CD4-positive, alpha-beta T cell treated with Interferon alpha-2 for 1 hour (primary cell): ENCODE measurements at regions not wholly inside any gene's neighbourhood (a gene's known extent, or its start where the extent isn't known, plus 50 kb on each side); places are given as distances from the start of the nearest gene placed in this dataset.
"Not testable (repeated sequence)": the region's sequence is repeated elsewhere in the genome, so short reads cannot be mapped to it uniquely, and the experiment has no call there.

Experiments
- DNase-seq, 2 donors: peaks; one replicate each; pipeline ENCODE4 v3.0.0-alpha.2; 2020 to 2022

DNA sequence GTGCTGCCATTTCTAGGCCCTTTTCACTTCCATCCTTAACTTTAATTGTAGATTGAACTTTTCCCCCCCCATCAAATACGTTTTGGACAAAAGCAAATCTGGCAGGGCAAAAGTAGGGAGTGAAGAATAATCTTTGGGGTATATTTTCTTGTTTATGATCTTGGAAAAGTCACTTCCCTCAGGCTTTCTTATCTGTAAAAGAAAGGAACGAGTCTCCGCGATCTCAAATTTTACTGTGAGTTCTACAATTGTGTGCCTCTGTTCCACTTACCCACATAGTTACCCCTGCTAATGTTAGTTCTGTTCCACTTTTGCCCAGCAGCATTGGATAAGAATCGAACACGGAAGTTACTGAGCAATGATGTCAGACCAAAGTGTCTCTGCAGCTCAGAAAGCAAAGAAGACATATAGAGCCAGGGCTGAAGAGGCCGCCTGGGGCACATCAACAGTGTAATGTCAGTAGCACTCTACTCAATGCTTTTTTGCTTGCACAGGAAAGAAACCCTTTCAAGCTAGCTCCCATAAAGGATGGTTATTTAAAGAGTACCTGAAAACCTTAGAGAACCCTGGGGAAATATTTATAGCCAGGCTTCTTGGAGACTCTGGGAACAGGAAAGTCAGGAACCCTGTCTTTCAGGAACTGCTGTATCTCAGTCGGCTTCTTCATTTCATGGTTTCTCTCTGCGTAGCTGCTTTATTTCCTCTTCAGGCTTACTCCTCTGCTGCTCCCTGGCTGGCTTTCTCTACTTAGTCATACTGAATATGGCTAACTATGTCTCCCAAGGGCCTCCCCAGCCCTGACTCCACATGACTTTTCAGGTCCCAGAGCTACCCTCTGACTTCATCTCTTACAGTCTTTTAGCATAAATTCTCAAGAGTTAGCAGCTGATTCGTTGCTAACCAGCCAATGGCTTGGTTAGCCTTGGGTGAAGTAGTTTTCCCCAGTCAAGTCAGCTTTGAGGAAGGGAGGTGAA lies 123.7 kb upstream of the FAM3C start:
- no peak for DNase-seq

DNA sequence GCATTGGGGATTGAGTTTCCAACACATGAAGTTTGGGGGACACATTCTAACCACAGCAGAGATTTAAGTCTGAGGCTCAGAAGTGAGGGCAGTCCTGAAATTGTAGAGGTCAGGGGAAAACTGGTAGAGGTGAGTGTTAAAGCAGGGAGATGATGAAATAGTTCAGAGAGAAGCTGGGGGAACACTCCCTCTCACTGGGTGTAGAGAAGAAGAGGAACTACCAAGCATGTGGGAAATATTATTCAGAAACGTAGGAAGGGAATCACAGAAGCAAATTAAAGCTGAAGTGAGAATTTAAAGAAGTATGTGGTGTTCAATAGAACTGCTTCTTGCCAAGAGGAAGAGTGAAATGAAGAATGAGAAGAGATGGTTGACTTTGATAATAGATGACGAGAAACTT lies 121.5 kb upstream of the FAM3C start:
- DNase-seq: no peak

DNA sequence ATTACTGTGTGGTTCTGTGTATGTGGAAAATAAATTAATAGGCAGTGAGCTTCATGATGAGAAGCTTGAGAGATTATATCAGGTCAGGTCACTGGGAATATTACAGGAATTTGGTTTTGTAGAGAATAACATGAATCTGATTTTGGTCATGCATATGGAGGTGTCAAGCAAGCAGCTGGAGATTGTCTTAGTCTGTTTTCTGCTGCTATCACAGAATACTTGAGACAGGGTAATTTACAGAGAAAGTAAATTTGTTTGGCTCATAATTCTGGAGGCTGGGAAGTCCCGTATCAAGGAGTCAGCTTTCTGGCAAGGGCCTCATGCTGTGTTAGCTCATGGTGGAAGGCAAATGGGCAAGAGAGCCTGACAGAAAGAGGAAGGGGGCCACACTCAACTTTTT lies 120.7 kb upstream of the FAM3C start:
- DNase-seq: no peak

DNA sequence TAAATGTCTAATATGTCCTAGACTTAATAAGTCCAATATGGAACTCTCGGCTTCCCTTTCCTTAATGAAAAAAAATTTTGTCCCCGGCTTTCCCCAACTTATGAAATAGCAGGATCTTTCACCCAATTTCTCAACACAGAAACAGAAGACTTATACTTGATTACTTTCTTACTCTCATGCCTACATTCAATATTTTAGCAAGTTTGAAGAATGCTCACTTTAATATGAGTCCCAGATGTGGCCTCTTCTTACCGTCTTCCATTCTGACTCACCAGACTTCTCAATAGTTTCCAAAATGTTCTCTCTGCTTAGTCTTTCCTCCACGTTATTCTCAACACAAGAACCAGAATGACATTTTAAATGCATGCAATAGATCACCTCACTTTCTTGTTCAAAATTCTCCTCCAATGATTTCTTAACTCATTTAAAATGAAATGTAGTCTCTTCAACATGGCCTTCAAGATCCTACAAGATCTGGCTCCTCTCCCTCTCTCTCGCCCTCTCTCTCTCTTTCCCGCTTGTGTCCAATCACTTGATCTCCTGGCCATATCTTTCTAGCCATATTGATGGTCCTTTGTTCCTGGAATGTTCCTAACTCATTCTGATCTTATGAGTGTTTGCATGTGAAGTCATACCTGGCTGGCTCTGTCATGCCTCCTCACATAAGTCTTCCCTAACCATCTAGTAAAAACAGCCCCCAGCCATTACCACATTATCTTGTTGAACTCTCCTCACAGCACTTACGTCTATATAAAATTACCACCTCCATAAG lies 119.7 kb upstream of the FAM3C start:
- no peak for DNase-seq

DNA sequence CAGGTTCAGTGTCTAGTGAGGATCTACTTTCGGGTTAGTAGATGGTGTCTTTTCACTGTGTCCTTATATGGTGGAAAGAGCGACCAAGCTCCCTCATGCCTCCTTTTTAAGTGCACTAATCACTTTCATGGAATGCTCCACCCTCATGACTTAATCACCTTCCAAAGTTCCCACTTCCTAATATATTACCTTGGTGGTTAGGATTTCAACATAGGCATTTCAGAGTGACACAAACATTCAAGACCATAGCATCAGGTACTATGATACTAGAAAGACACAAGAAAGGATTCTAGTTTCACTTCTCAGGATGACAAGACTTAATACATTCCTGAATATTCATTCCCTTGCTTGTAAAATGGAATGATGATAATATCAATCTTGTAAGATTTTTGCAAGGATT lies 119.1 kb upstream of the FAM3C start:
- DNase-seq: no peak

DNA sequence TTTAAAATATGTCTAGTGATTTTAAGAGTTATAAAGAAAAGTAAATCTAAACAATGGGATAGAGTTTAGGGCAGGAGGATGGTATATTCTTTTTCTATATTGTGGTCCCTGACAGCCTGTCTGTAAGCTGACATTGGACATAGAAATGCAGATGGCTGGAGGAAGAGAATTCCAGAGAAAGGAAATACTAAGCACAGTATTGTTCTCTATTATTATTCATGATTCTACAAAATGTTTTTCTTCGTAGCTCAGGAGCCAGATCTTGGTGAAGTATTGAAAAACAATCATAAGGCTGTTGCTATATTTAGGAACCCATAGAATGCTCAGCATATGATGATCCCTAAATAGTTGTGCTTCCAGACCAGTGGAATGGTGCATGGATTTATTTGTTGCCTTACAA lies 117.0 kb upstream of the FAM3C start:
- DNase-seq: no peak

DNA sequence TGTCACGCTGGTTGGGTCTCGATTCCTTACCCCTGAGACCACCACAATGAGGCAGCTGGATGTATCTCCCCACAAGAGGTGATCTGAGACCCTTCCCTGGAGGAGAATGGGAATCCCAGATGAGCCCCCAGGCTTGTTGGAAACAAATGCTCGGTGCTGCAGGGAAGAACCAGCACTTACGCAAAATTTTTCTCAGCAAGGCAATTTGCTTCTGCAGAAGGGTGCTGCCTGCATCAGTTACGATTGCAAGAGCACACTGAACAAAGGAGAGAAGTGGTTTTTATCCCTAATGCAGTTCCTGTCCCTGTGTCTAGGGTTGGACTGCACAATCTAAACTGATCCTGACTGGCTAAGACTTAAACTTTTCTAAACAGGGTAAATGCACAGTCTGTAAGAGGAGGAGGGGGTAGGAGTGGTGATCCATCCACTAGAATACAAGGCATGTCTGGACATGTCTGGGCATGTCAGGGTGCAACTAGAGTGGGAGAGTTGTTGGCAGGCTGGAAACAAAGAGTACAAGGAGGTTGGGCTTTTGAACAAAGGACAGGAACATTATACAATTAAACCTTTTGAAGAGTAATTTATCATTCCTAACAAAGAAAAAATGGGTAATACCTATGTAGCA lies 114.9 kb upstream of the FAM3C start:
- no peak for DNase-seq

DNA sequence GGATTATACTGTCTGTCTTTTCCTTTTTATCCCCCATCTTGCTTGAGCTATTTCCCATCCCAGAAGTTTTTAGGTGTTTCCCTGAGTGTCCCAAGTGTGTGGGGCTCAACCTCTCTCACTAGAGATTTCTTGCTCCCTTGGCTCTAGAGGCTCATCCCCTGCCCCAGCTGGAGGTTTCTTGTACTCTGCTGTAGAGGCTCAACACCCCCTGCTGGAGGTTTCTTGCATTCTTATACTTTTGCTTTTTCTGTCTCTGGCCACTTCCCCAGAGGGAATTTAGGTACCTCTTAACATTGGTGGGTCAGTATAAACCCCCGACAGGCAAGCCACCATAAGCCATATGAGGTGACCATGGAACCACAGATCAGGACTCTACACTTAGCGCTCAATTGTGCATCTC lies 114.2 kb upstream of the FAM3C start:
- peak in 1 of 2 donors; percentile 36 for DNase-seq

DNA sequence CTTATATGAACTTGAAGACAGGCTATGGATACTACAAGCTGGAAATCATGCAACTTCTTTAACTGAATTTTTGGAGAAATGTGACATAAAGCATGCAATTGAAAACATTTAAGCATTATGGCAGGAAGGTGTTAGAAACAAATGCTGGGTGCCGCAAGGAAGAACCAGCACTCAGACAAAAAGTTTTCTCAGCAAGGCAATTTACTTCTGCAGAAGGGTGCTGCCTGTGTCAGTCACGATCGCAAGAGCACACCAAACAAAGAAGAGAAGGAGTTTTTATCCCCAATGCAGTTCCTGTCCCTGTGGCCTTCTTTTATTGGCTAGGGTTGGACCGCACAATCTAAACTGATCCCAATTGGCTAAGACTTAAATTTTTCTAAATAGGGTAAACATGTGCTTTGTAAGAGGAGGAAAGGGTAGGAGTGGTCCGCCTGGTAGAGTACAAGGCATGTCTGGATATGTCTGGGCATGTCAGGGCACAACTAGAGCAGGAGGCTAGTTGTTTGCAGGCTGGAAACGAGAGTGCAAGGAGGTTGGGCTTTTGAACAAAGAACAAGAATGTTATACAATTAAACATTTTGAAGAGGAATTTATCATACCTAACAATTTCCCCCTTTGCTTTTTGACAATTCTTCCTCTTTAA lies 109.6 kb upstream of the FAM3C start:
- DNase-seq: no peak

DNA sequence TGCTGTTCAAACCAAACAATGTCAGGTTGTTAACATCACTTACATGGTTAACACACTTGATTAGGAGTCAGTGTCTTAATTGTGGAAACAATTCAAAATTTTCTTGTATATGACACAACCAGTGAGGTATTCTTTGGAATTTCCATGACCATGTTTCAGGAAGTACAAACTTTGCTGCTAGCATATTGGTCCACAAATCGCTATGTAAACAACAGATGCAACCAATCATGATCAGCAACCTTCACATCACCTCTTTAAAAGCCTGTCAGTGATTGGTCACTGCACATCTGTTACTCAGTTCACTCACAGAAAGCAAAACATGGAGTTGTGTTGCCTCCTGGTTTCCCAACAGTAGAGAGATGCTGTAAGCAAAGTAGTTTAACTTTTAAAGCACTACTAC lies 108.9 kb upstream of the FAM3C start:
- DNase-seq: no peak

DNA sequence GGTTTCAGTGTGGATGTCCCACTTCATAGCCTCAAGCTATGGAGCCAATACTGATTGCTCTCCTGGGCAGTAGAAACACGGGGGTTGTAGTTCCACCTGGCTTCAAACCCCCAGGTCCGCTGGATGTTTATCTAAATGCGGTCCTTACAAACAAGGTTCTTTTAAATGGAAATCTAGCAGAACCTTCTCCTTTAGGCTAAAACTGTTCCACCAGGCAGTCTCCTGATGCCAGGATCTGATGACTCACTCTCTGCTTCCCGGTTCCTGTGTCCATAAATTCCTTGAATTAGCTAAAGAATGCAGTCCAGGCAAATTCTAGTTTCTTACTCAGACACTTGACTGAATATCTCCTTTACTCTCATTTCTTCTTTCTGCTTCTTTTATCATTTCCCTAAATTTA lies 108.4 kb upstream of the FAM3C start:
- no peak for DNase-seq

DNA sequence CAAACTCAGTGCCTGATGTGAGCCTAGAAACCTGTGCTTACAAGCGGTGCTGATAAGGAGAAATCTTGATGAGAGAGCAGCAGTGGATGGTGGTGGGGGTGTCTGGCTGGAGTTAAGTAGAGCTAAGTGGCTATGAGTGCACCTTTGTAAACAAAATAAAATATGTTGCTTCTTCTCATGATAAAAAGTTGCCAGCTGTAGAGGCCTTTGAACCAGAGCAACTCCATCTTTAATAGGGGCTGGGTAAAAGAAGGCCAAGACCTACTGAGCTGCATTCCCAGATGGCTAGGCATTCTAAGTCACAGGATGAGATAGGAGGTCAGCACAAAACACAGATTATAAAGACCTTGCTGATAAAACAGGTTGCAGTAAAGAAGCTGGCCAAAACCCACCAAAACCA lies 107.6 kb upstream of the FAM3C start:
- DNase-seq: no peak

DNA sequence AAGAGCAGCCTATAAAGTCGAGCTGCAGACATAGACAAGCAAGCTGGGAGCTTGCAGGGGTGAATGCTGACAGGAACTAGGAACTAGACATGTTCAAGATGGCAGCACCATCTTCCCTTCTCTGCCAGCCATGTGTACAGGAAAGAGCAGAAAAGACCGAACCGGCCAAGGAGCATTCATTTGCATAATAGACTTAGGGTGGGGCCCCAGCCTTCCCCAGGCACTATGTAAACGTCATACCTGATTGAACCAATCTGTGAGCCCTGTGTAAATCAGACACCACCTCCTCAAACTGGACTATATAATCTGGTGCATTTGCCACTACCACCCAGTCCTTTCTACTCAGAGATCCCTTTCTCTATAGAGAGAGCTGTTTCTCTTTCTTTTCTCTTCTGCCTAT lies 106.9 kb upstream of the FAM3C start:
- no peak for DNase-seq

DNA sequence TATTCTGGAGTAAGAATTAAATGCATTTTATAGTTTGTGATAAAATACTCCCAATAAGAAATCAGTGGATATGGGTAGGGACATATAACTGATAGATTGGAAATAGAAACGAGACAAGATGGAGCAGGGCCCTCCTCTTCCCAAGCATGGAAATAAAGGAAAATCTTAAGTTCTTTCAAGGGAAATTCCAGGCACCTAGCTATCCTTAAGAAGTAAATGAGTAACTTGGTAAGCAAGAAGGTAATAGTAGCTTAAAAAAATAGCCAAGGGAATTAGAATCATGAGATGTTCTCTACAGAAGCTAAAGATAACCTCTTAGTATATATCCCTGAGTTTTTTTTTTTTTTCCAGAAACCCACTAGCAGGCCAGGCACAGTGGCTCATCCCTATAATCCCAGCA lies 105.5 kb upstream of the FAM3C start:
- DNase-seq: no peak

DNA sequence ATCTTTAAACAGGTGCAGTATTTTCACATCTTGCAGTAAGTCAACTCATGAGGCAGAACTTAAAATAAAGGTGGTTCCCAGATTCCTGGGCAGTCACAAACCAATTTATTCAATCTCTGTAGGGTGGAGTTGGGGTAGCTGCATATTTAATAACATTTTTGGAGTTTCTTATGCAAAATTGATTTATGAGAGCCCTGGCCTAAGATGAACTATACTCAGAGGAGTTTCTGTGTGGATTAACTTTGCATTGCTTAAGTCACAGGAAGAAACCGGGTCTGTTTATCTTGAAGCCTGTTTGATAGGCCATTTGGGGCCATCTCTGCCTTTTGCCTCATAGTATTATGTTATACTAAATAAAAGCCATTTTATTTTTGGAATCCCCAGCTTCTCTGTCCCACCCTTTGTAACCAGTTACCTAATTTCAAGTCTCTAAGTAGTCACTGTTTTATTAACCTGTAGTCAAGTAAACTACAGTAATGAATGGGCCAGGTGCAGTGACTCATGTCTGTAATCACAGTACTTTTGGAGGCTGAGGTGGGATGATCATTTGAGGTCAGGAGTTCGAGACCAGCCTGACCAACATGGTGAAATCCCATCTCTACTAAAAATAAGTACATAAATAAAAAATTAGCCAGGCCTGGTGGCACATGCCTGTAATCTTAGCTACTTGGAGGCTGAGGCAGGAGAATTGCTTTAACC lies 104.4 kb upstream of the FAM3C start:
- no peak for DNase-seq

DNA sequence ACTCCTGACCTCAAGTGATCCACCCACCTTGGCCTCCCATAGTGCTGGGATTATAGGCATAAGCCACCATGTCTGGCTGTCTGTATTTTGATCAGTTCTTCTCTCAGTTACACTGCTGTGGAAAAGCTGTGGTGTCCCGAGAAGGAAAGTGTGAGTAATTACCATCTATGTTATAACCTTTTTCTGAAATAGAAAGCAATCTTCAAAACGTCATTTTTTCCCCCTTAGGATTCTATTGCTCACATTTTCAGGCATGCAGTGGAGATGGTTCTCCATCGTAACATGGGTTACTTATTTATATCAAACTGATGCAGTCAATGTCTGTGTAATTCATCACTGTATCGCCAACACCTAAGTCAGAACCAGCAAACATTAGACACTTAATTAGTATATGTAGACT lies 103.5 kb upstream of the FAM3C start:
- no peak for DNase-seq

DNA sequence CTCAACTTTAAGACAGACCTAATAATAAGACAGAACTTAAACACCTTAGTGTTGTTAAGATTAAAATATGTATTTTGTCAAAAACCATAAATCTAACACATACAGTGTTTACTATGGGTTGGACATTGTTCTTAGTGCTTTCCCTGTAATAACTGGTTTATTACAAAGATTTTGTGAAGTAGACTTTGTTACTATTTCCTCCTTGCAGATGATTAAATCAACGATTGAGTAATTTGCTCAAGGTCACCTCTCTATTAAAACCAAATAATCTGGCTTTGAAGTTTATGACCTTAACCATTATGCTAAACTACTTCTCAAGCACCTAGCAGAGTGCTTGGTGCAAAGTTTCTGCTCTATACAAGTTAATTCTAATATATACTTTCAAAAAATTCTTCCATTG lies 102.7 kb upstream of the FAM3C start:
- no peak for DNase-seq

DNA sequence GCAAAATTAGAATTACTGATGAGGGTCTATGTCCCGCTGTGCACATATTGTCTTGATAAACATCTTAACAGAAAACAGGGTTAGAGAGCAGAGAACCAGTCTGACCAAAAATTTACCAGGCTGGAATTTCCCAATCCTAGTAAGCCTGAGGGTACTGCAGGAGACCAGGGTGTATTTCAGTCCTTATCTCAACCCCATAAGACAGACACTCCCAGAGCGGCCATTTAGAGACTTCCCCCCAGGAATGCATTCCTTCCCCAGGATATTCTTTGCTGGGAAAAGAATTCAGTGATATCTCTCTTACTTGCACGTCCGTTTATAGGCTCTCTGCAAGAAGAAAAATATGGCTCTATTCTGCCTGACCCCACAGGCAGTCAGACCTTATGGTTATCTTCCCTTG lies 101.4 kb upstream of the FAM3C start:
- DNase-seq: not testable (repeated sequence)

DNA sequence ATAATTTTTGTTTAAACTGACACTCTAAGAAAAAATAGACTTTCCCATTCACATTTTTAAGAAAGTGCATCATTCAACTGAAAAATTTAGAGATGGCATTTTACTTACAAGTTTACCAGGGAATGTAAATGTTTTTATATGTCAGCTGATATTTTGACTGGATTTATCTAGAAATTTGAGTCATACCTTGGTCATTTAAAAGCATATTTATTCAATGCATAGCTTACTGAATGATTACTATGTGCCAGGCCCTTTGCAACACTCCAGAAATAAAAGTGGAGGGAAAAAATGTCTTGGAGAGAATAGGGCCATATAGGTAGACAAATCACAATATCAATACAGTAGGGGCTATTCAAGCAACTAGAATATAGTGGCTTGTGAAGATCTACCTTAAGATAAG lies 98.4 kb upstream of the FAM3C start:
- no peak for DNase-seq

DNA sequence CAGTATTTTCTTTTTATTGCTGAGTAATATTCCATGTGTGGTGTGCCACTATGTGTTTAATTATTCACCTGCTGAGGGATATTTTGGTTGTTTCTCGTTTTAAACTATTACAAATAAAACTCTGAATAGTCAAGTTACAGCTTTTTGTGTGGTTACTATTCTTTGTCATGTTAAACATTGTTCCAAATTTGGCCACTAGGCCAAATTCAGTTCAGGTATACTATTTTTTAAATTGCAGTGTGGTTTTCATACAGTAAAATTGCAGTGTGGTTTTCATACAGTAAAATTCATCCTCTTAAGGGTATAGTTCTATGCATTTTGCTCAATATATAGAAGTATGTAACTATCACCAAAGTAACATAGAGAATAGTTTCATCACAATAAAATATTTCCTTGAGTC lies 97.4 kb upstream of the FAM3C start:
- no peak for DNase-seq

DNA sequence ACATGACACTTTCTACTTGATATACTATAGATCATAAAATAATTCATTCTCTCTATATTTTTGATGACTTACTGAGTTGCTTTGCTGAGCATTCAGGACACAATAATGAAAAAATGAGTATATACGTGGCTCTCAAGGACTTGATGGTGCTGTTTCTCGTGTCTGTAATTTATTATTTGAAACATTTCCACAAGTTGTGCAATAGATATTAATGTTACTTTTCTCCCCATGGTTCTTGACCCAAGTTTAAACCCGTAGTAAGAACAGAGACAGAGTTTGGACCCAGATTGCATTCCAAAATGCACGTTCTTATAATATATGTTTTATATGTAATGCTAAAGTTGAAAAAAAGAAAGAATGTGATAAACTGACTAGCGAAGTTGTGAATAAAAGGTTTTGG lies 94.2 kb upstream of the FAM3C start:
- no peak for DNase-seq

DNA sequence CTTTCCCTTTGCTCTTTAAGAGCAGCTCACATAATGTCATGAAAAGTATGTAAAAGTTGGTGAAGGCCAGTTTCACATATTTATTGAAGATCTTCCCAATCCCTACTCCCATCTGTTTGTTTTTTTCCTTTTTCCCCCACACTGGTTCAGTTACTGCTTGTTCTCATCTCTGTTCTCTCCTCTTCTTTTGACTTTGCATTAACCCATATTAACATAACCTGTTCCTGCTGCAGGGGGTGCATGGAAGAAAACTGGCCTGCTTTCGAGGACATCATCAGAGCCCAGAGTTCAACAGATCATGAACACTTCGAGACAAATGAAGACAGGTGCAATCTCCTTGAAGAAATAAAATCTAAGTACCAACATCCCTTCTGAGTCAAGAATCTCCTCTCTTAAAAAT lies 93.3 kb upstream of the FAM3C start:
- no peak for DNase-seq
